GM21529 (cell line): ENCODE measurements at regions not wholly inside any gene's neighbourhood (a gene's known extent, or its start where the extent isn't known, plus 50 kb on each side); places are given as distances from the start of the nearest gene placed in this dataset.

Experiments used
- ATAC-seq: cut with Tn5 transposase; IDR thresholded peaks from one replicate; pipeline ENCODE4 v1.9.1; 2021; ENCODE audit not compliant: unreplicated experiment

DNA sequence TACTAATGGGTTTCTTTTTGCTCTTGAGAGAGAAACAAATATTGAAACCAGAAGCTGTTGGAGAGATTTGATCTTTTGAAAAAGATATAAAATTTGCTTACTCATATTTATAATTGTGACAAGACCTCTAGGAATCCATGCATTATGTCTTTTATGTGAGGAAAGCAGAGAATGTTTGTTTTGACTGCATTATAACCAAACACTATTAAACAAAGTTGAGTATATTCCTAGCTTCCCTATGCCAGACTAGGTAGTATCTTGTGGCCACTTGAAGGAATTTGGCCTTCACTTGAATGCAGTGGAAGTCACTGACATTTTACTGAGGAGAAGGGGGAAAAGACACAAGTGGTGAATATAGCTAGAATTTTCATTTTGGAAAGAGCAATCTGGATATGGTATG lies 521.8 kb upstream of the ZEB2 start:
- no peak for ATAC-seq

DNA sequence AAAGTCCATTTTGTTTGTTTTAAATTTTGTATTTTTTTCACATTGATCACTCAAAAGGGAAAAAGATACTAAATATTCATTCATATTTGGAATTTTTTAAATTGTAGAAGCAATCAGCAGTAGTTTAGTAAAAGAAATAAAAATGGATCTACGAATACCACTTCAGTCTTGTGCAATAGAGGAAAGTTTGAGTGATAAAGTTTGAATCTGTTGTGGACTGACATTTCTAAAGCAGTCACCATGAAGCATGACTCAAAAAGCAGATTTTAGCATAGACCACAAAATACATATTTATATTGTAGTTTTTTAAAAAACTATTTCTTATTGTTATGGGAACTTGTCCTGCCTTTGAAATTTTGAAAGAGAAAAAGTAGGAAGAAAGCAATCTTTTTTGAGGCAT lies 520.5 kb upstream of the ZEB2 start:
- no peak for ATAC-seq

DNA sequence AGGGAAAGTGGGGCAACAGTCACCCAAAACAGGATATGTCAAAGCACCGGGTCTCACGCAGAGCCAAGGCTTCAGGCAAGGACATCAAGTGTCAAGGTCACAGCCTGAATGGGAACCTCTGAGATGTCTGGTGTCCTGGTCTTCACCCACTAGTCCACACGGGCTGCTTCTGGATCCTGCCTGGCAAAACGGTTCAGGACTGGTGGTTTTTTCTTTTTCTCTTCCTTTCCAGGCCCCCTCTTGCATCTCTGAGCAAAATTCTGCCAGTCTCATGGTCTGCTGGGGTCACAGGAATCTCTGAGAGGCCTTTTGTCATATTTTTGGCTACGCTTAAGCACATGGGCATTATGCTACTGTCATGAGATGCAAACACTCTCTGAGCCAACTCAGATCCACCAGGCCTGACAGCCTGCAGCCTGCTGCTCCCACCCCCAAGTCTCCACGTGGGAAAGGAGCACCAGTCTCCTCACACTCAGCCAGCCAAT lies 518.2 kb upstream of the ZEB2 start:
- no peak for ATAC-seq

DNA sequence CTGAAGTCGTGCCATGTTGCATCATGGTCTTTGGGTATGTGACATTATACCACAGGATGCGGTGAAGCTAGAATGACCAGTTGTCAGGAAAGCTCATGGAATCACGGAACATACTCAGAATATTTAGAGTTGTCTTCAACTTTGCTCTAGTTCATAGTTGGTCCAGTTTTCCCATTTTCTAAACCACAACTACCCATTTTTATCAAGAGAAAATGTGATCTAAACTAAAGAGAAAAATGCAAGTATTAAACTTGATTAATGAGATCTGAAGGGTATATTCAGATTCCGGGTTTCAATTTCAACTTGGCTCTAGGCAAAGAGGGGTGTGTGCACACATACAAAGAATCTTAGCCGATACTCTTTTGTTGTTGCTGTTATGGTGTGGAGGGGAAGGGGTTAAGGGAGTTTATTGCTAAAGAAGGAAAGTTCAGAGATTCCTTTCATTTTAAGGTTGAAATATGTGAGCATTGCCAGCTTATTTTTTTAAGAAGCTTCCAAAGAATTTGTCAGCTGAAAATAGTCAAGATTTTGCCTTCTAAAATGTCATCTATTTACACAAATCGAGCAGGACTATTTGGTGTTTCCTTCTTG lies 516.6 kb upstream of the ZEB2 start:
- no peak for ATAC-seq

DNA sequence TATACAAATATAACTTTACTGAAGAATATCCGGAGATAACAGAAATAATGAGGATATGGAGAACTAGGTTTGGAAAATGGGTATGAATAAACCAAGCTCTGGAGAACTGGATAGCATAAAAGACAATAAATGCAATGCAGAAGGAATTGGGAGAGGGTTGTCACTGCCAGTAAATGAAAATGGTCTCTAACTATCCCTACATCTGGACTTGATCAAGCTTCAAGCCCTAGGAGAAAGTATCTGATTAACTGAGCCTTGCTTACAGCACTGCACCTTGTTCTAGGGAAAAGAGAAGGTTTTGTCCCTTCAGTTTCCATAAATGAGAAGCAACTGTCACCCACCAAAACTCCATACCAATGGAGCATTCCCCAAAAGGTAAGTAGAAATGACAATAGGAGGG lies 514.6 kb upstream of the ZEB2 start:
- no peak for ATAC-seq

DNA sequence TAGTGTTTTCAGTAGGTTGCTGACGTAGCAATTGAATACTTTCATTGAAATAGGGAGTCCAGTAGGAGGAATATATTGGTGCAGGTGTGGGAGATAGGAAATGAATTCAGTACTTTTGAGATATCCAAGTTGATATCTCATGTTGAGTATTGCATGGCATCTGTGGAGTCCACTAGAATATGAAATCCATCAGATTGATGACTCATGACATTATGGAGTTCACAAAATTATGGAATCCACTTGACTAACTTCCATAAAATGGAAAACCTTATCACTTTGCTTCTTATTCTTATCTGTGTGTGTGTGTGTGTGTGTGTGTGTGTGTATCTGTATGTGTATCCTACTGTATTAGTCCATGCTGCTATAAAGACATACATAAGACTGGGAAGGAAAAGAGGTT lies 513.5 kb upstream of the ZEB2 start:
- ATAC-seq: no peak

DNA sequence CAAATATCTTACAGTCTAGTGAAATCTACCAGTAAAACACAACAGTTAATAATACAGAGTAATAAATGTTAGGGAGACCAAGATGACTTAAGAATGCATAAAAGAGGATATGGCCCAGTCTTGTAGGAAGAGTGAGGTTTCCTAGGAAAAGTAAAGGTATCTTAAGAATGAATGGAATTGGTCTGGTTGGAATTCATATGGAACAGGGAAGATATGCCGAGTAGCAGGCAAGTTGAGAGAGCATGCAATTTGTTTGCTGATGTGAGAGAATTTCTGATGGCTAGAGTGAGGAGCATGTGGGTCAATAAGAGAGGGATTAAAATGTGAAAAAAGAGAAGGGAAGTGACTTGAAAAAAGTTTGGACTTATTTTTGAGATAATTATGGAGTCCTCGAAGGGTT lies 512.9 kb upstream of the ZEB2 start:
- no peak for ATAC-seq

DNA sequence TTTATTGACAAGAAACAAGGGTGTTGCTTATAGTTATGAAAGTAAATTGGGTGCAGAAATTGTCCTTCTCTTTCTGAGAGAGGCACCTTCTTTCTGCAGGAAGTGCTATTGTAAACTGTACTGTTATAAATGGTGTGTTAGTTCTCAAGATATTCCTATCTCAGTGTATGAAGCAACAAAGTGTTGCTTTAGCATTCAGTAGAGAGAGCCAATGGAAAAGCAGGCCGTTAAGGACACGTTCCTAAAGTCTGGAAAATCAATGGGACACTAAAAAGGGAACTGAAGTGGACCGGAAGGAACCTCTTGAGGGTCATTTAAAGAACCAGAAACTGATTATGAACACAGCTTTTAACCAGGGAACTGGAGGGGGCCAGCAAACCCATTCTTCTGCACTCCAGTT lies 510.0 kb upstream of the ZEB2 start:
- no peak for ATAC-seq

DNA sequence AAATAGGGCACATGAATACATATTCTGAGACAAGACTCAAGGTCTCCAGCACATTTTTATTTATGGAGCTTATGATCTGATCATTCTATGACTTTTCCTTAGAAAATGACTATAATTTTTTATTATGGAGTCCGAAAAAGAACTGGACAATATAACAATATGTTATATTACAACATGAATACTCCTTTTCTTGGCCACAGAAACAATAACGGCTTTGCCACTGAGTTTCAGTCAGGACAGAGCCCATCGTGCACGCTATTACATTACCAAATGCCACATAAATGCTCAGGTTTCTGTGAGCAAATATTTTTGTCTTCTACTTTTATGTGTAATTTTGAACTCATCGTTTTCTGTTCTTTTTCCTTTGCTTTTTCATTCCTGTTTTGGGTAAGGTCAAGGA lies 509.2 kb upstream of the ZEB2 start:
- no peak for ATAC-seq

DNA sequence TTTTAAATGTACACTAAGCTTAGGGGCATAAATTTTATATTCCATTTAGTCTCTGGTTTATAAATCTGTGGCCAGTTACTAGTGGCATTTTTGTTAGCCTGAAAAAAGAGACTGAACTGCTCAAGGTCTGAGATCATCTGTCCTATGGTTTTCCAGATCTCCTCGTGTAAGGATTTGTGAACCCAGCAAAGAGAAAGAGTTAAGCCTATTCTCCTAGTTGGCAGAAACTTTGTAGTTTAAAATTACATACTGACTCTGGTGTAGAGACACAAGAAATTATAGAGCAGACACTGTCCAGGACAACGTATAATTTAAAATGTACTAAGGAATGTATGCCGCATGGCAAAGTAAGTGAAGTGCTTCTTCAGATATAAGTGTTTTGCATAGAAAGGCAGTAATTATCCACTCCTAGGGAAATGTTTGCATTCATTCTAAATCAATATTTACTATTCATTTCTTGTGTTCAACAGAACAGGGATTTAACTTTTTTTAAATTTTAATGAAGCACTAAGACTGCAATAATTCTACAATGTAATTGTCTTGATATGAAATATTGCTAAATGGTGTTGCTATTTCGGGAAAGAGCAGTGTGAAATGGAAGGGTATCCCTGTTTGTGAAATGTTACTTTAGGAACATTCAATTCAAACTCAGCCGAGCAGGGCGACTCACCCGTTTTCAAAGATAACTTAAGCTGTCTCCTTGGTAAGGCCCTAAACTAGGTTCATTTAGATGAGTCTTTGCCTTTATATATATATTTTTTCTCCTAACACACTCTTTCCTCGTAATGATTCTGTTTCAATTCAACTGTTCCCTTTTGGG lies 508.4 kb upstream of the ZEB2 start:
- no peak for ATAC-seq

DNA sequence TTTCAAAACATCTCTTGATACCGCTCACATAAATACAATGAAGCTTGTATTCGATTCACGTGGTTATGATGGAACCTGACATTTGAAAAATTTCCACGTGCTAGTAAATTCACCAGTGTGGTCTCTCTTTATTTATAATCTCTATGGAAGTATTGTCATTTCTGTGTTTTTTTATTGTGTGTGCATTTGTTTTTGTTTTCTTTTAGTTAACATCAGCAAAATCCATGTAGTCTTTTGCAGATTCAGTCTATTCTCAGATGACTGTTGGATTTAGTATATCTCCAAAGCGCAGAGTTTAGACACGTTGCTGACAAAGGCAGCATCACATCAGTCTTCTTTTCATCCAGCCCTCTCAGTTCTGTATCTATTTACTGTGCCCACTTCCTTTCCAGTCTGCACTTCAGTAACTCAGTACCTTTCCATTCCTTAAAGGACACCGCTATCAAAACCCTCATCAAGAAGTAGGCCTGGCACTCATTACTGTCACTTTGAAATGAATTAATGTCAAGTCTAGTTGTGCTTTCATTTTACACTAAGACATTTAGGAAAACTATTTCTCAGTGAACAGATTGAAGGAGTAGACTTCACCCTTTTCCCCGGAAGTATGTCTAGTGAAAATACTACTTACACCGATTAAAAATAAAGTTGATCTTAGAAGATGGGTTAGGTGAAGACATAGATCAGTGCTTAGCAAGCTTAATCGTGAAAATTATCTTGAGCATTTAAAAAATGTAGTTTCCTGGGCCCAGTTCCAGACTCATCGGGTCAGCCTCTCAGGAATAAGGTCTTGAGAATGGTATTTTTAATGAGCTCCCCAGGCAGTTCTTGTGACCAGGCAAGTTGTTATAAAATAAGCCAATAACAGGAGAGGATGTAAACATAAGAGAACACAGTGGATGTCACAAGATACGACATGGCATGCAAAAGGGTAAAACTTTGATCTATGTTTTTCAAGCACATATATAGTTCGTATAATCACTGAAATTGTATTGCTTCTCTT lies 506.8 kb upstream of the ZEB2 start:
- no peak for ATAC-seq

DNA sequence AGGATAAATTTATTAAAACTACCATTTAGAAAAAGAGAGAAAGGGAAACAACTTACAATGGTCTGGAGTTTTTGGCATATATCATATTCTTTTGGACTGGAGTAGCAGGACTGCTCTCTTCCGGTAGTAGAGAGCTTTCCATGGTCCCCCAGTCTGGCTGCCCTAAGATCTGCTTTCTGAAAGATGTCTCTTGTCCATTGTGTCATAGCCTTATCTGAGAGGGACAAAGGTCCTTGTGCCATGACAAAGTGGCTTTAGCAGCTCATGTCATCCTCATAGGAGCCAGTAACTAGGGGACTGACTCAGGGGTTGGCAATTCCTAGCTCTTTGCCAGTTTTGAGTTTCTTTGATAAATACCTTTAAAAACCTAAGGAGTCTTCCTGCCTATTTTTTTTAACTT lies 505.5 kb upstream of the ZEB2 start:
- ATAC-seq: no peak

DNA sequence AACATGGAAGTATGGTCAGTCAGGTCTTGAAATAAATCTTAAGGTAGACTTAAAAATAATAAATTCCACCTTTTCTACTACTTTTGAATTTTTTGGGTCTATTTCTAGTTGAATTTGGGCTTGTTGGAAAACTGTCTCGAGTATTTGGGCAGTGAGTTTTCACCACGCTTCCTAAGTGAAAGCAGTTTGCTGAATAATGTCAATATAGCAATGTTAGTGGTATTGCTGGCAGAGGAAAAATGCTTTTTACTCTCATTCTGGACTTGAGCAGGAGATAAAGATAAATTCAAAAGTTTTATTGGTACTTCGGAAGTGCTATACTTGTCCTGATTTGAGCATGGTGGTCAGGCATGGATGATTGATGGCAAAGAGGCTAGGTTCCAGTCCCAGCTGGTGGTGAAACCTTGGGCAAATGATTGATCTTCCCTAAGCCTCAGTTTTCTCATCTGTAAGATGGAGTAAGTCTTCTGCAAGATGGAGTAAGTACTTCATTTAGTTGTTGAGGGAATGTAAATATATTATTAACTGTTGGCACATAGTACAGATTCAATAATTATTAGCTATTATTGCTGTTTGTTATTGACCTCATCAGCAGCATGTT lies 503.5 kb upstream of the ZEB2 start:
- ATAC-seq: no peak

DNA sequence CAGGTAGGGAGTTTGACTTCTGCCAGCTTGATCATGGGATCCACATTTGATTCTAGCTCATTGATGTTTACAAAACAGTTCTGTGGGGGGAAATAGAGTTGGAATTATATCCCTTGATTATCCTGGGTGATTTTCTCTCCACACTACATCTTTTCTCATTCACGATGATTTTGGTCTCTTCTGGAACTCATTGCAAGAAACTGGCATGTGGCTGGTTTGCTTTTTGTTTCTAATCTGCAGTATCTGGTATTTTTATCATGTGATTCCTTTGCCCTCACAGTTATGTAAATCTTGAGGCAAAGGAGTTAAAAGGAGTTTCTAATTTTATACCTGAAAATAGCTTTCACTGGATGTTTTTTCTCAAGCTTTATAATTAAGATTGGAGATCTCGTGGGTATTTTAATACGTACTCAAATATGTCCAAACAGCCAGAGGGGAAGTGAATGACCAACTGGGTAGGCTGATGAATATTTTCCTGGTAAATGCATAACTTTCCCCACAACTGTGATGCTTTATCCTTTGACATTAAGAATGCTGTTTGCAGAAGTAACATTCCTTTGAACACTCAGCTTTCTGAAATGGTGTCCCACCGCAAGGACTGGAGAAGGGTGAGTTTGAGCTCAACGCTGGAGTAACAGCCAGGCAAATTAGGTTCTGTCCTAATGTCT lies 502.9 kb upstream of the ZEB2 start:
- no peak for ATAC-seq

DNA sequence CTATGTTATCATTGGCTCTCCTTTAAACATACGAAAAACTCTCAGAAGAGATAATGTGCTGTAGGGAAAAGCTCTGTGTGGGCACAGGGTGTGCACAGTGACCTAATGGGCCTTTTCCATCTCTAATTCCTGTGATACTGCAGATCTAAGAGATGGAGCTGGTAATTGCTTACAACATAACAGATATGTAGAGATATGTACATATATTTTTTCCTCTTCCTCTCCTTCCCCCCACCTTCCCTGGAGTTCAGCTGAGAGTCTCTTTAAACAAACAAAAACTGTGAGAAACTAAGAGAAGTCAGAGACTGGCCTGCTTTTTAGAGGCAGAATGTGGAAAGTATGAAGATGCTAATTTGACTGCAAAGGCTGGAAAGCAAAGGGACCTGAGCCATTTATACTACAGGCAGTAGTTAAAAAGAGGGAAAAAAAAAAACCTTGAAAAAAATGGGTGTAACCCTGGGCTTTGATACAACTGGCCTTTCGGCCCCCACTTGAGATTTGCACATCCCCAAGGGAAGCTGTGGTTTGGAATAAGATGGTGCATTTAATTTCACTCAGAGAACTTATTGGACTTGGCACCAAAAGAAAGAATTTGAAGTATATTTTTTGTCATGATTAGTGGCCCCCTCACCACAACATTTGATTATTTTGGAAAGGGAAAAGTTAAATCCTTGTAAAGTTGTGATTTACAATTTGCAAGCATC lies 502.2 kb upstream of the ZEB2 start:
- ATAC-seq: no peak

DNA sequence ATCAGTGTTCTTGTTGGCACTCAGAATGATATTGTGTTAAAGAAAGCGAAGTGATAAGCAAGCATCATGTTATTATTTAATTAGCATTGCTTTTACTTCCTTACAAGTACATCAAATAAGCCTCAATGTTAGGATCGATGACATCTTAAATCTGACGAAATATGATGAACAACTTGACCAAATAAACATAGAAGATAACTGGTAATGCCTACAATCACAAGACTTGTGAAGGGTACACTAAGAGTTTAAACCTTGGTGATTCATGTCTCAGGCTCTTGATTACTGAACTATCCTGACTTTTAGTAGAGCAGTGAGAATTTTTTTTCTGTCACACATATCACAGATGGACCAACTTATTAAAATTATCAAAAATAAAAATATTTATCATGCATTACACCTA lies 500.8 kb upstream of the ZEB2 start:
- ATAC-seq: no peak

DNA sequence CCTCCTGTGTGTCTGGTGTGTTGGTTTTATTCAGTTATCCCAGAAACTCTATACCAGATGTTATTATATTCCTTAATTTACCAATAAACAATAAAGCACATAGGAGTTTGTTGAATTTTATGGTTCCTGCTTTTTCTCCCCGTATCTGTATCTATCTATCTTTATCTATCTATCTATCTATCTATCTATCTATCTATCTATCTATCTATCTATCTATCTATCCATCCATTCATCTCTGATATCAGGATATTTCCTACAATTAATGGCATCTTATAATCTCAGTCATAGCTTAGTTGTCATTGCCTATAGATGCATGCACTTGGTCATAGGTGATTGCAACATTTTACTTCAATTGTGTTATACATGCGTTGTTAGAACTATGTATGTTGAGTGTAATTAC lies 500.2 kb upstream of the ZEB2 start:
- ATAC-seq: no peak

DNA sequence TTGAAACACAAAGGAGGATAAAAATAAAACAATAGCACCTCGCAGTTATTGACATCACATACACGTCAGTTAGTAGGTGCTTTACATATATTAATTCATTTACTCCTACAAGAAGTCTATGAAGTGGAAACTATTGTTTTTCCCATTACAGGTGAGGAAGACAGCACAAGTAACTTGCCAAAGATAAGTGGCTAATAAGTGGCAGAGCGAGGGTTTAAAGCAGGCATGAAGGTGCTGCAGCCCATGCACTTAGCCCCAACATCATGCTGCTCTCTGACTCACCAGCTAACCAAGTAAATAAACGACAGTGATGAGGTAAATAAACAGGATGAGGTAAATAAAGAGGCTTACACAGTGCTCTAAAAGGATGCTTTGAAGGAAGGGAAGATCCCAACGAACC lies 498.6 kb upstream of the ZEB2 start:
- ATAC-seq: no peak

DNA sequence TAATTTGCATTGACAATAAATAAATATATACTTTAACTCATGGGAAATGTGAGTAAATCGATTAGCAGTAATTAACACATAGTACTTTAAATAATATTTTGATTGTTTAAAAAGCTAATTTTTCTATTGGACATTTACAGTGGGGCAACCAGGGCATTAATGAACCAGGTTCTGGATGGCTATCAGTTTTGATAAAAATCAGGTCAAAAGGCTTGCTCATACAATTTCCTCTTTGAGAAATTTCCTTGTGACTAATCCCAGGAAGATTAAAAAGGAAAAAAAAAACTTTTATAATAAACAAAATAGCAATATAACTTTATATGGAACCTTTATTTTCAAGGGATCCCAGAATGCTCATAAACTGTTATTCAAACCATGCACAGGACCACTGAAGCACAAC lies 497.2 kb upstream of the ZEB2 start:
- ATAC-seq: no peak

DNA sequence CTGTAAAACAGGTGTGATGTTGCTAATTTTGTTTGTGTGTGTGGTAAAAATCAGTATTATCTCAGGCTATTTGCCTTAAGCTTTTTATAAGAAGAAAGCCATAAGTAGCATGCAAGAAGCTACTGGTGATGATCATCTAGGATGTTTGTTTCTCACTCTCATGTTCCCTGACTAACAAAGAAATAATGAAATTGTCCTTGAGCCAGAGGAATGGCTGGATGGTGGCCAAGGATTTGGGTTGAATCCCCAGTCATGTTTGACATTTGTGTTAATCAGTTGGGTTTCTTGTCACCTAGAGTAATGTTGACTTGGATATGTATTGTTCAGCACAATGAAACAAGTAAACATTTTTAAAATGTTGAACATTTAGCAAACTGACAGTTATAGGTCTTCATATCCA lies 496.8 kb upstream of the ZEB2 start:
- ATAC-seq: no peak
